Heart right ventricle (tissue), 16 donors: ENCODE measurements at regions not wholly inside any gene's neighbourhood (a gene's known extent, or its start where the extent isn't known, plus 50 kb on each side); places are given as distances from the start of the nearest gene placed in this dataset.

Source experiments
- ATAC-seq, 8 donors: fragments of 200-7000 bp; cut with Tn5 transposase; one replicate each; pipeline ENCODE4 v1.9.1; 2020; ENCODE audit warnings: mild to moderate bottlenecking in 8 of 8, moderate library complexity in 8 of 8, moderate number of reproducible peaks in 1 of 8
- DNase-seq, 2 donors: peaks; one replicate each; pipeline ENCODE4 v3.0.0-alpha.2; 2020
- H3K27ac ChIP-seq, 10 donors: fragments of 200-600 bp; sonication (generic) in 2 of 10; one replicate each; pipeline versions ENCODE4 v1.5.0 to v1.8.0; 2020 to 2022; ENCODE audit warnings: mild to moderate bottlenecking in 3 of 10
- H3K27me3 ChIP-seq, 7 donors: fragments of 200-600 bp; one replicate each; pipeline ENCODE4 v1.8.0; 2021 to 2022; ENCODE audit warnings: mild to moderate bottlenecking in 2 of 7
- H3K36me3 ChIP-seq, 9 donors: fragments of 200-600 bp; sonication (generic) in 1 of 9; one replicate each; pipeline versions ENCODE4 v1.5.0 to v1.8.0; 2020 to 2022; ENCODE audit warnings: mild to moderate bottlenecking in 2 of 9
- H3K4me1 ChIP-seq, 9 donors: fragments of 200-600 bp; sonication (generic) in 1 of 9; one replicate each; pipeline versions ENCODE4 v1.5.0 to v1.8.0; 2020 to 2022; ENCODE audit warnings: mild to moderate bottlenecking in 4 of 9
- H3K4me3 ChIP-seq, 10 donors: fragments of 200-600 bp; sonication (generic) in 2 of 10; one replicate each; pipeline versions ENCODE4 v1.5.0 to v1.8.0; 2020 to 2022; ENCODE audit warnings: mild to moderate bottlenecking in 7 of 10, moderate library complexity in 2 of 10
- H3K9me3 ChIP-seq, 11 donors: fragments of 200-600 bp in 10 of 11; sonication (generic) in 2 of 11; one replicate each; pipeline versions ENCODE4 v1.5.0 to v1.8.0; 2013 to 2022; ENCODE audit warnings: mild to moderate bottlenecking in 2 of 11, control low read depth in 1 of 11, moderate library complexity in 1 of 11
- CTCF ChIP-seq, 9 donors: fragments of 200-600 bp; sonication (generic) in 2 of 9; IDR thresholded peaks; one replicate each; pipeline versions ENCODE4 v1.5.0 to v1.8.0; 2021 to 2022; ENCODE audit warnings: antibody characterized with exemption in 9 of 9, mild to moderate bottlenecking in 5 of 9, moderate library complexity in 1 of 9
- WGBS, 2 donors: extraction: QIAGEN DNeasy Blood & Tissue Kit; methylation state at CpG; one replicate each; pipeline ENCODE4 v1.1.7; 2013; ENCODE audit warnings: inconsistent platforms in 1 of 2; 5-methylcytosine and 5-hydroxymethylcytosine counted together
- intact Hi-C, 10 donors: fragments of 100-400 bp; cut with DNase I; formaldehyde crosslinking; loops; one replicate each; pipeline versions ENCODE4 v1.11.1 to v1.14.2; 2022
- donor health status: Arrhythmogenic right ventricular cardiomyopathy.
- donor health status: ischemic (EF 13 %, LVEDD 7.1; RV severe dilation, severe dysfunction).
- donor health status: healthy with polysubstance abuse.
- donor health status: DM: no; HTN: yes; CAD: no.
- donor health status: DM: no; HTN: no; CAD: no.
- donor health status: ischemic (EF 25% LVEDD 6.9; RV normal size, moderate dysfunction).
- donor health status: ischemic (EF 25% LVEDD 5.7; RV mildly dilated, moderate dysfunction).
- donor health status: healthy.
- donor health status: DM: yes; HTN: yes; CAD: no.
- donor health status: Ischemic cardiomyopathy.
- donor health status: ischemic (EF 35%, LVEDD 5.7; RV mildly dilated, moderate dysfunction).
- donor health status: nonischemic (EF 11% LVEDD 7.7; RV severe dilation, severe dysfunction).
- donor health status: DM: yes; HTN: yes; CAD: no.
- donor health status: PGD.
- donor health status: ischemic (EF 29% LVEDD 5.4; RV normal size, mild dysfunction).
- donor health status: nonischemic (EF 23%, LVEDD 6.1; RV moderate dilation, normal function).

DNA sequence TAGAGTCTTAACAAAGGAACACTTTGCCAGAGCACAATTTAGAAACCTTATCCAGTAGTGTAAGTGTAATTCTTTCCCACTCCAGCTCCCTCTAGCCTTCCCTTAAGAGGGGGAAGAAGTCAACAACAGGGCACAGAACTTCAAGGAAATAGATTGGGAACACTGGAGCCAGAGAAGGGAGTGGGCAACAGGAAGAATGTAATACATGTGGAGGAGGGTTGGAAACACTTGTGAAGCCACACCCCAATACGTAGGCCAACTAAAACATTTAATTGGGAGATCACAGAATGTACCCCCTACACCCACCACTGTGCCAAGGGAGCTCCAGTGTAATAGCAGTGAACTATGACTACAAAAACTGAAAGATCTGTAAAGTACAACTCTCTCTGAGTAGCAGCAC lies 735.7 kb upstream of the HS3ST5 start:
- H3K9me3 ChIP-seq: peaks cover 0 to 9% (median 0%) of the 10 kb centered on the region in 11 donors
- DNase-seq (no peak), ATAC-seq (no peak)
- H3K36me3 ChIP-seq: no peaks in the 10 kb centered on the region
- WGBS, 2 donors: 35 to 40% methylated on average over 1 of the region's 1 CpG
- H3K4me3 ChIP-seq: no peak overlapping the region
- no peak for TF ChIP-seq CTCF (IDR thresholded peaks at IDR 0.05)
- no peaks in the 10 kb centered on the region for H3K4me1 ChIP-seq
- H3K27me3 ChIP-seq: no peaks in the 10 kb centered on the region
- intact Hi-C loops: no loop called here
- no peak overlapping the region for H3K27ac ChIP-seq

- no peaks in the 10 kb centered on the region for H3K4me1 ChIP-seq
- H3K27me3 ChIP-seq: no peaks in the 10 kb centered on the region
- DNase-seq (no peak), ATAC-seq (no peak)
- TF ChIP-seq CTCF (IDR thresholded peaks at IDR 0.05): no peak
- no peaks in the 10 kb centered on the region for H3K36me3 ChIP-seq
- H3K9me3 ChIP-seq: peaks cover 0 to 21% (median 5%) of the 10 kb centered on the region in 11 donors
- intact Hi-C loops: no loop called here
- H3K4me3 ChIP-seq: no peak overlapping the region
- no peak overlapping the region for H3K27ac ChIP-seq
- 51 to 59% methylated on average over 1 of the region's 1 CpG for WGBS, 2 donors
These were observed 729.1 kb upstream of the HS3ST5 start for GRCh38 chr6:115071962-115072361.

GRCh38 chr6:115067690-115068447 lies 725.0 kb upstream of the HS3ST5 start:
- no peak for ATAC-seq
- 35 to 37% methylated on average over 6 of the region's 6 CpGs for WGBS, 2 donors
- Histone ChIP-seq H3K36me3 (no peaks in the 10 kb centered on the region), H3K9me3 (peaks cover 0 to 21% (median 5%) of the 10 kb centered on the region in 11 donors), H3K4me3 (no peak overlapping the region), H3K4me1 (no peaks in the 10 kb centered on the region), H3K27me3 (no peaks in the 10 kb centered on the region), H3K27ac (no peak overlapping the region)
- intact Hi-C loops: no loop called here
- DNase-seq: no peak
- TF ChIP-seq CTCF (IDR thresholded peaks at IDR 0.05): no peak

GRCh38 chr6:115064680-115065079 lies 721.9 kb upstream of the HS3ST5 start:
- Histone ChIP-seq H3K9me3 (no peaks in the 10 kb centered on the region), H3K4me1 (no peaks in the 10 kb centered on the region), H3K27ac (no peak overlapping the region), H3K36me3 (no peaks in the 10 kb centered on the region), H3K27me3 (no peaks in the 10 kb centered on the region), H3K4me3 (no peak overlapping the region)
- ATAC-seq (no peak), DNase-seq (no peak)
- intact Hi-C loops: no loop called here
- WGBS, 2 donors: 53 to 63% methylated on average over 2 of the region's 2 CpGs
- no peak for TF ChIP-seq CTCF (IDR thresholded peaks at IDR 0.05)
